Erythroblast (primary cell): ENCODE measurements at regions not wholly inside any gene's neighbourhood (a gene's known extent, or its start where the extent isn't known, plus 50 kb on each side); places are given as distances from the start of the nearest gene placed in this dataset.

Experiments
- GATA1 ChIP-seq: IDR thresholded peaks from 2 replicates; pipeline ENCODE4 v1.6.1; 2011; ENCODE audit warnings: low read depth, mild to moderate bottlenecking, control low read depth, low read length, moderate library complexity
- POLR2A ChIP-seq: IDR thresholded peaks from 2 replicates; pipeline ENCODE4 v1.6.1; 2011; ENCODE audit warnings: mild to moderate bottlenecking, low read length

- TF ChIP-seq POLR2A (no peak), GATA1 (no peak)
These were observed 617.3 kb upstream of the ST8SIA4 start for GRCh38 chr5:101520417-101520816.
